ENCODE measurements at regions not wholly inside any gene's neighbourhood (a gene's known extent, or its start where the extent isn't known, plus 50 kb on each side); places are given as distances from the start of the nearest gene placed in this dataset.

GRCh38 chr5:89942171-89942570 is 467.4 kb downstream of the CETN3 start:
- TF ChIP-seq EZH2 (IDR thresholded peaks at IDR 0.05; ENCODE audit: insufficient read depth, poor library complexity, severe bottlenecking) (no peak), EZH2phosphoT487 (IDR thresholded peaks at IDR 0.05; ENCODE audit: insufficient read depth, low read depth) (no peak)
